ENCODE measurements at regions not wholly inside any gene's neighbourhood (a gene's known extent, or its start where the extent isn't known, plus 50 kb on each side); places are given as distances from the start of the nearest gene placed in this dataset.
A peak's percentile ranks its signal among the peaks of the same experiment; 100 is the strongest.

DNA sequence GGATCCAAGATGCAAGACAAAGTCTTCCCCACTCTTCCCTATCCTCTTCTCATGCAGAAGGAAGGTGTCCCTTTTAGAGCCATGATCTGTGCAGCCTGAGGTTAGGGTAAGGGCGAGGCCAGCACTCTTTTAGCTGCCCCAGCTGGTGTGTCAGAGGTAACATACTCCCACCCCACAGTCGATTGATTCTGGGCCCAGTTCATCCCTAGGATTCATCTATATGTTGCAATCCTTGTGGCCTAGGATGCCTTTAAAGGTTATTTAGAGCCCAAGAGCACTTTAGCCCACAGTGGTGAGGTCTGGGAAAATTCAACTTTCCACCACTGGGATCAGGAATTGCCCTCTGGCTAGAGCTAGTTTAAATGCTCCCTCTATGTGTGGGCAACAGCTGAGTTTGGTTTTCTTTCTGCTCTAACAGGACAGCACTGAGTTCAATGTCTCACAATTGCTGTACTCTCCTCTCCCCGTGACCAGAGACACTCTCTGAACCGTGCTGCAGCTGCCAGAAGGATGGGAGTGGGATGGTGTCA, 201.3 kb upstream of the SERP2 start:
- Mint-ChIP-seq H3K27ac (no peak overlapping the region), H3K36me3 (ENCODE audit: low read depth) (no peaks in the 10 kb centered on the region), H3K4me1 (peaks cover 21% of the 10 kb centered on the region), H3K4me3 (no peak overlapping the region), H3K27me3 (ENCODE audit: insufficient read depth) (peaks cover 1% of the 10 kb centered on the region), H3K9me3 (peaks cover 10% of the 10 kb centered on the region)
- DNase-seq = no peak
- Histone ChIP-seq H3K9me3 (ENCODE audit: control insufficient read depth, low read length) (peaks cover 22% of the 10 kb centered on the region), H3K27me3 (ENCODE audit: control insufficient read depth, insufficient read depth, low read length, poor library complexity, severe bottlenecking) (no peaks in the 10 kb centered on the region), H3K4me3 (ENCODE audit: low read length) (no peak overlapping the region), H3K9ac (ENCODE audit: extremely low read depth, low read length, poor library complexity, severe bottlenecking) (peak overlapping the region; percentile 19), H3K27ac (ENCODE audit: low read depth, low read length) (no peak overlapping the region), H3K36me3 (ENCODE audit: control insufficient read depth, insufficient read depth, low read length) (no peaks in the 10 kb centered on the region), H3K4me1 (ENCODE audit: control insufficient read depth, insufficient read depth, low read length) (no peaks in the 10 kb centered on the region)
- TF ChIP-seq, protein P1, sequence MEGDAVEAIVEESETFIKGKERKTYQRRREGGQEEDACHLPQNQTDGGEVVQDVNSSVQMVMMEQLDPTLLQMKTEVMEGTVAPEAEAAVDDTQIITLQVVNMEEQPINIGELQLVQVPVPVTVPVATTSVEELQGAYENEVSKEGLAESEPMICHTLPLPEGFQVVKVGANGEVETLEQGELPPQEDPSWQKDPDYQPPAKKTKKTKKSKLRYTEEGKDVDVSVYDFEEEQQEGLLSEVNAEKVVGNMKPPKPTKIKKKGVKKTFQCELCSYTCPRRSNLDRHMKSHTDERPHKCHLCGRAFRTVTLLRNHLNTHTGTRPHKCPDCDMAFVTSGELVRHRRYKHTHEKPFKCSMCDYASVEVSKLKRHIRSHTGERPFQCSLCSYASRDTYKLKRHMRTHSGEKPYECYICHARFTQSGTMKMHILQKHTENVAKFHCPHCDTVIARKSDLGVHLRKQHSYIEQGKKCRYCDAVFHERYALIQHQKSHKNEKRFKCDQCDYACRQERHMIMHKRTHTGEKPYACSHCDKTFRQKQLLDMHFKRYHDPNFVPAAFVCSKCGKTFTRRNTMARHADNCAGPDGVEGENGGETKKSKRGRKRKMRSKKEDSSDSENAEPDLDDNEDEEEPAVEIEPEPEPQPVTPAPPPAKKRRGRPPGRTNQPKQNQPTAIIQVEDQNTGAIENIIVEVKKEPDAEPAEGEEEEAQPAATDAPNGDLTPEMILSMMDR (conservative IDR thresholded peaks at IDR 0.05) = peak; percentile 45
- WGBS, 2 experiments (ENCODE audit: insufficient coverage in 1 of 2, insufficient read length in 1 of 2) = 90 to 92% methylated on average over 2 to 4 of the region's 4 CpGs

DNA sequence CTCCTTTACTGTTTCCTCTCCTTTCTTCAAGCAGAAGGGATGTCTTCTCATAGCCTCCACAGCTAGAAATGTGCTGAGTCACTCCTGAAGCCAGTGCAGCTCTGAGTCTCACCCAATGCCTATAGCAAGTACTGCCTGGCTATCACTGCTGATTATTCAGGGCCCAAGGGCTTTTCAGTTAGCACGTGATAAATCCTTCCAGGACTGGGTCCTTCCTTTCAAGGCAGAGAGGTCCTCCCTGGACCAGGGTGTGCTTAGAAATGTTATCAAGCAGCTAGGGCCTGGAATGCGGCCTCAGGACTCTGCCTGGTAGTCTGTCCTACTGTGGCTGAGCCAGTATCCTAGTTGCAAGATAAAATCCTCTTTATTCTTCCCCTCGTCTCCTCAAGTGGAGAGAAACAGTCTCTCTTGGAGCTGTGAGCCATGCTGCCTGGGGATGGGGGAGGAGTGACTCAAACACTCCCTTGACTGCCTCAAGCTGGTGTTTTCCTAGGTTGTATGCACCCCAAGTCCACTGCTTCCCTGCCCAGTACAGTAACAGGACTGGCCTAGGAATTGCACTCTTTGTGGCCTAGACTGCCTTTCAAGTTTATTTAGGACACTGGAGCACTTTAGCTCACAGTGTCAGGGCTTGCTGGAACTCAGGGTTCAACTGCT, 198.7 kb upstream of the SERP2 start:
- Histone ChIP-seq H3K9ac (ENCODE audit: extremely low read depth, low read length, poor library complexity, severe bottlenecking) (no peak overlapping the region), H3K27ac (ENCODE audit: low read depth, low read length) (no peak overlapping the region), H3K4me3 (ENCODE audit: low read length) (peak overlapping the region; percentile 20), H3K27me3 (ENCODE audit: control insufficient read depth, insufficient read depth, low read length, poor library complexity, severe bottlenecking) (no peaks in the 10 kb centered on the region), H3K4me1 (ENCODE audit: control insufficient read depth, insufficient read depth, low read length) (no peaks in the 10 kb centered on the region), H3K9me3 (ENCODE audit: control insufficient read depth, low read length) (peaks cover 22% of the 10 kb centered on the region), H3K36me3 (ENCODE audit: control insufficient read depth, insufficient read depth, low read length) (no peaks in the 10 kb centered on the region)
- H3K9me3 Mint-ChIP-seq = peaks cover 10% of the 10 kb centered on the region
- peaks cover under 1% of the 10 kb centered on the region for H3K27me3 Mint-ChIP-seq (ENCODE audit: insufficient read depth)
- DNase-seq = peak; percentile 52
- no peak overlapping the region for H3K4me3 Mint-ChIP-seq
- no peaks in the 10 kb centered on the region for H3K36me3 Mint-ChIP-seq (ENCODE audit: low read depth)
- H3K27ac Mint-ChIP-seq = peak overlapping the region; percentile 64
- peaks cover 27% of the 10 kb centered on the region for H3K4me1 Mint-ChIP-seq
- 81 to 83% methylated on average over 1 to 3 of the region's 3 CpGs for WGBS, 2 experiments (ENCODE audit: insufficient coverage in 1 of 2, insufficient read length in 1 of 2)
- TF ChIP-seq, protein P1 (conservative IDR thresholded peaks at IDR 0.05) = no peak

DNA sequence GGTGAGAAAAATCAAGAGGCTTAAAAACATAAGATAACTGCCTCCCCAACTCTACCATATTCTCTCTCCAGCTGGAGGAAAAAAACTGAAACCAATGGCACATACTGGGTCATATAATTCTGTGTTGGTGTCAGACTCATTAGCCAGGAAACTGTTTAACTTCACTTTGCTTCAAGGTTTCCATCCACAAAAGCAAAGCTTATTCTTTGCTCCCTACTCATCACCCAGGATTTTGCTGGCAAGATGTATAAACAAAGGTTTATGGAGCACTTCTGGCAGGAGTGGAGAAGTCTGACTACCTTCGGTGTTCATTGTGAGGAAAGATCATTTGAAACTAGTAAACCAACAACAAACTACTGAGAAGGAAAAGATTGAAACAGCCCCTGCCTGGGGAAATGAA, 197.5 kb upstream of the SERP2 start:
- Histone ChIP-seq H3K9me3 (ENCODE audit: control insufficient read depth, low read length) (peaks cover 22% of the 10 kb centered on the region), H3K4me3 (ENCODE audit: low read length) (no peak overlapping the region), H3K9ac (ENCODE audit: extremely low read depth, low read length, poor library complexity, severe bottlenecking) (no peak overlapping the region), H3K27ac (ENCODE audit: low read depth, low read length) (no peak overlapping the region), H3K4me1 (ENCODE audit: control insufficient read depth, insufficient read depth, low read length) (no peaks in the 10 kb centered on the region), H3K36me3 (ENCODE audit: control insufficient read depth, insufficient read depth, low read length) (no peaks in the 10 kb centered on the region), H3K27me3 (ENCODE audit: control insufficient read depth, insufficient read depth, low read length, poor library complexity, severe bottlenecking) (no peaks in the 10 kb centered on the region)
- Mint-ChIP-seq H3K27ac (no peak overlapping the region), H3K9me3 (peaks cover 10% of the 10 kb centered on the region), H3K27me3 (ENCODE audit: insufficient read depth) (peaks cover 5% of the 10 kb centered on the region), H3K4me3 (no peak overlapping the region), H3K36me3 (ENCODE audit: low read depth) (no peaks in the 10 kb centered on the region), H3K4me1 (peaks cover 21% of the 10 kb centered on the region)
- WGBS, 2 experiments (ENCODE audit: insufficient coverage in 1 of 2, insufficient read length in 1 of 2) = no CpG with 5 or more reads among the region's 1 CpG
- TF ChIP-seq, protein P1 (conservative IDR thresholded peaks at IDR 0.05) = no peak
- DNase-seq = no peak

Measured in endodermal cell (in vitro differentiated cells).